ENCODE measurements at regions not wholly inside any gene's neighbourhood (a gene's known extent, or its start where the extent isn't known, plus 50 kb on each side); places are given as distances from the start of the nearest gene placed in this dataset.

GRCh38 chr1:65075123-65075976 lies 72.7 kb upstream of the AK4 start:
- peak; percentile 76 for TF ChIP-seq CTCF (IDR thresholded peaks at IDR 0.05; ENCODE audit: insufficient read depth, low read length, poor library complexity, severe bottlenecking)
- Histone ChIP-seq H3K36me3 (ENCODE audit: control insufficient read depth, insufficient read depth, low read length) (no peaks in the 10 kb centered on the region), H3K4me3 (replicated peaks; ENCODE audit: low read depth, low read length) (no peak overlapping the region), H3K27me3 (replicated peaks; ENCODE audit: control insufficient read depth, insufficient read depth, low read length) (no peaks in the 10 kb centered on the region; the same call in 1 of the 2 replicates)
- DNase-seq (ENCODE audit: extremely low read depth, insufficient read length) = no peak

GRCh38 chr1:65077369-65077768 lies 70.6 kb upstream of the AK4 start:
- no peak for TF ChIP-seq CTCF (IDR thresholded peaks at IDR 0.05; ENCODE audit: insufficient read depth, low read length, poor library complexity, severe bottlenecking)
- DNase-seq (ENCODE audit: extremely low read depth, insufficient read length) = no peak
- Histone ChIP-seq H3K36me3 (ENCODE audit: control insufficient read depth, insufficient read depth, low read length) (no peaks in the 10 kb centered on the region), H3K4me3 (replicated peaks; ENCODE audit: low read depth, low read length) (no peak overlapping the region), H3K27me3 (replicated peaks; ENCODE audit: control insufficient read depth, insufficient read depth, low read length) (no peaks in the 10 kb centered on the region; the same call in 1 of the 2 replicates)

GRCh38 chr1:65079941-65080340 lies 68.1 kb upstream of the AK4 start:
- H3K36me3 ChIP-seq (ENCODE audit: control insufficient read depth, insufficient read depth, low read length) = no peaks in the 10 kb centered on the region
- no peaks in the 10 kb centered on the region for H3K27me3 ChIP-seq (replicated peaks; ENCODE audit: control insufficient read depth, insufficient read depth, low read length)
- no peak overlapping the region for H3K4me3 ChIP-seq (replicated peaks; ENCODE audit: low read depth, low read length)
- TF ChIP-seq CTCF (IDR thresholded peaks at IDR 0.05; ENCODE audit: insufficient read depth, low read length, poor library complexity, severe bottlenecking) = no peak
- DNase-seq (ENCODE audit: extremely low read depth, insufficient read length) = no peak

- Histone ChIP-seq H3K27me3 (replicated peaks; ENCODE audit: control insufficient read depth, insufficient read depth, low read length) (no peaks in the 10 kb centered on the region), H3K36me3 (ENCODE audit: control insufficient read depth, insufficient read depth, low read length) (no peaks in the 10 kb centered on the region), H3K4me3 (replicated peaks; ENCODE audit: low read depth, low read length) (no peak overlapping the region)
- DNase-seq (ENCODE audit: extremely low read depth, insufficient read length) = no peak
- TF ChIP-seq CTCF (IDR thresholded peaks at IDR 0.05; ENCODE audit: insufficient read depth, low read length, poor library complexity, severe bottlenecking) = no peak
These were observed 65.5 kb upstream of the AK4 start for GRCh38 chr1:65082346-65083040.

- TF ChIP-seq CTCF (IDR thresholded peaks at IDR 0.05; ENCODE audit: insufficient read depth, low read length, poor library complexity, severe bottlenecking) = no peak
- Histone ChIP-seq H3K4me3 (replicated peaks; ENCODE audit: low read depth, low read length) (no peak overlapping the region), H3K27me3 (replicated peaks; ENCODE audit: control insufficient read depth, insufficient read depth, low read length) (no peaks in the 10 kb centered on the region), H3K36me3 (ENCODE audit: control insufficient read depth, insufficient read depth, low read length) (no peaks in the 10 kb centered on the region)
- no peak for DNase-seq (ENCODE audit: extremely low read depth, insufficient read length)
These were observed 64.6 kb upstream of the AK4 start for GRCh38 chr1:65083263-65083896.

Measured in GM06990 (cell line).